GM03348 (cell line): ENCODE measurements at regions not wholly inside any gene's neighbourhood (a gene's known extent, or its start where the extent isn't known, plus 50 kb on each side); places are given as distances from the start of the nearest gene placed in this dataset.
A peak's percentile ranks its signal among the peaks of the same experiment; 100 is the strongest.

ENCODE experiments used
- DNase-seq: peaks from one replicate; pipeline ENCODE4 v3.0.0; 2012; ENCODE audit warnings: low spot score

DNA sequence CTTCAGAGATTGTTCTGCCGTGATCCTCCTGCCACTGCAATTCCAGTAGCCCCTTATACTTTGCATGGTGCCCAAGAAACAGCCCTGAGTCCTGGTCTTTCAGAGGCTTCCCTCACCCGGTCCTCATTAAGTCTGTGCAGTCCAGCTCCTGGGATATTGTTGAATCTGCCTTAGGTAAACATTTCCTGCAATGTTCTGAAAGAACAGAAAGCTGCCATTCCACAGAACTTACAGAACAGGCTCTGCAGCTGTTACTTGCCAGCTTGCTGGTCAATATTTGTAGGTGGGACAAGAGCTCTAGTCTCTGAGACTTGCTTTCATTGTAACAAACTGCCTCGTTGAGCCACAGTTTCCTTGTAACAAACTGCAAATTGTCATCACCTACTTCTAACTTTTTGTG, 115.0 kb upstream of the KIF5B start:
- DNase-seq = no peak

- DNase-seq = no peak
Observed at GRCh38 chr10:32169556-32169955, 113.3 kb upstream of the KIF5B start.

- DNase-seq = no peak
Observed at GRCh38 chr10:32167450-32167849, 111.2 kb upstream of the KIF5B start.

DNA sequence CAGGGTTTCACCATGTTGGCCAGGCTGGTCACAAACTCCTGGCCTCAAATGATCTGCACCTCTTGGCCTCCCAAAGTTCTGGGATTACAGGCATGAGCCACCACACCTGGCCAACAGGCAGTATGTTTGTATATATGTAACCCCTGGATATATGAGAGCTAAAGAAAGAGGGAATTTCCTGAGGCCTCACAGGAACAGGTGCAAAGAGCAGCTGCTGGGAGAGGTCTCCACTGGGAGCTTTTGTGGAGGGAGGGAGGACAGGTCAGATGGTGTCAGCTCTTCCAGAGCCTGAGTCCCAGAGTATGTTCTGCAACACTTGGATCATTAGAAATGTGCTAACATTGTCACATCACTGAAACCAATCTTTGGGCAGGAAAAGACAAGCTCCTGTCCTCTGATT, 110.1 kb upstream of the KIF5B start:
- no peak for DNase-seq

DNA sequence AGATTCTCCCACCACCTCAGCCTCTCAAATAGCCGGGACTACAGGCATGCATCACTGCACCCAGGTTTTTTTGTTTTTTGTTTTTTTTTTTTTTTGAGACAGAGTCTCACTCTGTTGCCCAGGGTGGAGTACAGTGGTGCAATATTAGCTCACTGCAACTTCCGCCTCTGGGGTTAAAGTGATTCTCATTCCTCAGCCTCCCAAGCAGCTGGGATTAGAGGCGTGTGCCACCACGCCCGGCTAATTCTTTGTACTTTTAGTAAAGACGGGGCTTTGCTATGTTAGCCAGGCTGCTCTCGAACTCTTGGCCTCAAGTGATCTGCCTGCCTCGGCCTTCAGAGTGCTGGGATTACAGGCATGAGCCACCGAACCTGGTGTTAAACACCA, 107.5 kb upstream of the KIF5B start:
- DNase-seq = no peak

- peak; percentile 36 for DNase-seq
Observed at GRCh38 chr10:32163071-32163761, 107.0 kb upstream of the KIF5B start.

DNA sequence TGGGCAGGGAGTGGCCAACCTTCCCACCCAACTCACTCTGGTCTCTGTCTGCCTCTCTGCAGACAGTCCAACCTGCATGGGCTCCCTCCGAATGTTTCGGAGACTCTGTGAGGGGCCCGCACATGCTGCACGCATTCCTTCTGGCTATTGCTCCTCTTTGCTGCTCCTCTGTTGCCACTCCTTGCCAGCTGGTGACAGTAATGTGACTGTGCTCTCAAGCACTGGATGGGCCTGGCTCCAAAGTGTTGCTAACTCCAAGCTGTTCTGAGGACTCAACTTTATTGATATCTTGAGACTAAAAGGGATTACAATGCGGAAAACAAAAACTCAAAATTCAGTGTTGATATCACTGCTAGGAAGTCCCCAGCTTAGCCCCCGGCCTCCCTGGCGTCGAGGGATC, 105.4 kb upstream of the KIF5B start:
- DNase-seq = no peak

DNA sequence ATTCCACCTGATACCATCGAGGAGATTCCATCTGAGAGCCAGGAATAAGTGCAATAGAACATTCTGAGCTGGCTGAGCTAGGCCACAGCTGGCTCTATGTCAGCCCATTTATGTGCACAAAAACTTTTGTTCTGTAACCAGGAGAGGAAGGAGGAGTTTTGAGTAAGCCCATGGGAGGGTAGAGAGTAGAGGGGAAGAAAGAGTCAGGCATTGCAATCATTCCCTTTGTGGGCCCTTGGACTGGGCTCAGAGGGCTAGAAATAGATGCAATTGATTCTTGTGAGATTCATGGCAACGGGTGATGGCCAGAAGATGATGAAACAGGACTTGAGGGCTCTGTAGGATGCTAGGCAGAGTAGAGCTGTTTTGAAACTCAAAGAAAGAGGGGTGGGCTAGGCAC, 104.6 kb upstream of the KIF5B start:
- no peak for DNase-seq

- DNase-seq = no peak
Observed at GRCh38 chr10:32159264-32159663, 103.0 kb upstream of the KIF5B start.

DNA sequence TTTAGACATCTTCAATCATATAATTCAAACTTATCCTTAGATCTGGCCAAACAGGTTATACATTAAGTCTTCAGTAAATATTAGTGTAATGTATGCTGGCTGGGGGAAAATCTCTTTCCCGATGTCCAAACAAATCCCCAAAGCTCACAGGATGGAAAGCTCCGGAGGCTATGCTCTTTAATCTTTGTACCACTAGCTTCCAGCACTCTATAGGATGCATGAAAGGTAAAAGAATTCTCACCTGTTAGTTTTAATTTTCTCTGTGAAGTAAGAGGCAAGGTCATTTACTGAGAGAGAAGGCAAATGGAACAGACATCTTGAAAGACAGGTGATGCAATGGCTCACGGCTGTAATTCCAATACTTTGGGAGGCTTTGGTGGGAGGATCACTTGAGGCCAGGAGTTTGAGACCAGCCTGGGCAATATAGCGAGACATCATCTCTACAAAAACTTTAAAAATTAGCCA, 99.8 kb upstream of the KIF5B start:
- no peak for DNase-seq

GRCh38 chr10:32155075-32155516, 98.9 kb upstream of the KIF5B start:
- peak; percentile 33 for DNase-seq

- no peak for DNase-seq
Observed at GRCh38 chr10:32153931-32154330, 97.7 kb upstream of the KIF5B start.

- DNase-seq = no peak
Observed at GRCh38 chr10:32153252-32153651, 97.0 kb upstream of the KIF5B start.

GRCh38 chr10:32151871-32152270, 95.6 kb upstream of the KIF5B start:
- no peak for DNase-seq

- no peak for DNase-seq
Observed at GRCh38 chr10:32150532-32151101, 94.4 kb upstream of the KIF5B start.

GRCh38 chr10:32149252-32149955, 93.2 kb upstream of the KIF5B start:
- DNase-seq = peak; percentile 81

- DNase-seq = no peak
Observed at GRCh38 chr10:32148864-32149251, 92.6 kb upstream of the KIF5B start.

DNA sequence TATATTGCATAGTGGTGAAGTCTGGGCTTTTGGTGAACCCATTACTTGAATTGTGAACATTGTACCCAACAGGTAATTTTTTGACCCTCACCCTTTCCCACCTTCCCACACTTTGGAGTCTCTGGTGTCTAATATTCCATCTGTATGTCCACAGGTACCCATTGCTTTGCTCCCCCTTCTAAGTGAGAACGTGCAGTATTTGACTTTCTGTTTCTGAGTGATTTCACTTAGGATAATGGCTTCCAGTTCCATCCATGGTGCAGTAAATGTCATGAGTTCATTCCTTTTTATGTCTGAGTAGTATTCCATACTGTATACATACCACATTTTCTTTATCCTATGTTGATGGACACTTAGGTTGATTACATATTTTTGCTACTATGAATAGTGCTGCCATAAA, 91.5 kb upstream of the KIF5B start:
- DNase-seq = no peak

DNA sequence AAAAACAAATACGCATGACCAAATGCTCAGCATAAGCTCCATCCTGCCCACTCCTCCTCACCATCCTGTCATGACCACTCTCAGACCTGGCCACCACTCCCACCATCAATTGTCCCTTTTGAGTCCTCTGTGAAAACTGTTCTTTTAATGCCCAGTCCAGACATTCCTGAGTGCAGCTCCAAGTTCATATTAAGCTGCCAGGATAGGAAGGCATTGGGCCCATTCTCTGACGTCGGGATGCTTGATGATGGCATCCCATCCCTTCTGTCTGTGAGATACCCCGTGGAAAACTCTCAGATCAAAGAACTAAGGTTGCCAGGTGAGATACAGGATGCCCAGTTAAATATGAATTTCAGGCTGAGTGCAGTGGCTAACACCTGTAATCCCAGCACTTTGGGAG, 89.9 kb upstream of the KIF5B start:
- DNase-seq = no peak

- no peak for DNase-seq
Observed at GRCh38 chr10:32144817-32145688, 88.8 kb upstream of the KIF5B start.

DNA sequence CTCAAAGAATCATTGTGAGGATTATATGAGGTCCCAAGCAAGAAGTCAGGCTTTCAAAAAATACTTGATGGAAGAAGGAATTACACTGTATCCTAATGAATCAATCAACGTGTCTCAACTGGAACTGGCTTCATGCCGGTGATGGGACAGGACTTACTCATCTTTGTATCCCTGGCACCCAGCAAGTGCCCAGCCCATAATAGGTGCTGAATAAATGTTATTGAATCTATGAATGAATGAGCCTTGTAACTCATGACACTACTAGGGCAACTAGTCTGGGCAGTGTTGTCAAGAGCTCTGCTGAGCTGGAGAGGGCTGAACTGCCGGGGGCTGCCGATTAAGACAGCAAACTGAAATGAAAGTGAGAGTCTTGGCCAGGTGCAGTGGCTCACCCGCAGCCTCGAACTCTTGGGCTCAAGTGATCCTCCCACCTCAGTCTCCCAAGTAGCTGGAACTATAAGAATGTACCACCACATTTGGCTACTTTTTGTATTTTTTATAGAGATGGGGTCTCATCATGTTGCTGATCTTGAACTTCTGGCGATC, 87.2 kb upstream of the KIF5B start:
- DNase-seq = no peak

GRCh38 chr10:32142646-32143045, 86.4 kb upstream of the KIF5B start:
- peak; percentile 25 for DNase-seq
